Stomach (tissue), 4 donors: ENCODE measurements at regions not wholly inside any gene's neighbourhood (a gene's known extent, or its start where the extent isn't known, plus 50 kb on each side); places are given as distances from the start of the nearest gene placed in this dataset.

Experiments used
- EP300 ChIP-seq: sonication (generic); formaldehyde crosslinking; IDR thresholded peaks from one replicate; pipeline ENCODE4 v1.6.1; 2017; ENCODE audit warnings: antibody characterized with exemption
- POLR2A ChIP-seq, 4 donors: fragments of 450-650 bp; IDR thresholded peaks; one replicate each; pipeline ENCODE4 v1.6.1; 2016; ENCODE audit warnings: antibody characterized with exemption in 4 of 4, control low read depth in 2 of 4, mild to moderate bottlenecking in 1 of 4, moderate library complexity in 1 of 4
- POLR2AphosphoS5 ChIP-seq, 3 donors: sonication (generic); formaldehyde crosslinking; IDR thresholded peaks; one replicate each; pipeline ENCODE4 v1.6.1; 2016; ENCODE audit warnings: antibody characterized with exemption in 3 of 3
- TF ChIP-seq, protein P1 (sequence below), 7 experiments: fragments of 450-650 bp in 4 of 7; fragments of 200-600 bp in 3 of 7; sonication (generic) in 3 of 7; IDR thresholded peaks; one replicate each; pipeline ENCODE4 v1.5.1; 2016 to 2019; ENCODE audit warnings: antibody characterized with exemption in 7 of 7, control low read depth in 2 of 7, mild to moderate bottlenecking in 1 of 7

DNA sequence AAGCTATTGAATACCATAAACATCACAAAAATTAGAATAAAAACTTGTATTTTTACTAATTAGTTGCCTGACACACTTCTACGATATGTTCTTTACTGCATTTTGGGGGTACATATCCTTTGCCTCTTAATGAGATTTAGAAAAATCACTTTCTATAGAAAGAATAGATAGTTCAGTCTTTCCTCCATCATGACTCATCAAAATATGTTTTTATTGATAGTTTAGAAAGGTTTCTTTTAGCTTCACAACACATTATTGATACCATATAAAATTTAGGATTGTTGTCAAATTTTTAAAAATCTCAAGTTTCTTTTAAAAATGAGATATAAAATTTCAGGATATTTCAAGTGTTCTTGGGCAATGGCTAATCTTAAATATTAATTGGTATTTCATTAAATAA is 74.5 kb upstream of the NOCT start:
- TF ChIP-seq POLR2A (IDR thresholded peaks at IDR 0.05) = no peak
- TF ChIP-seq, protein P1, sequence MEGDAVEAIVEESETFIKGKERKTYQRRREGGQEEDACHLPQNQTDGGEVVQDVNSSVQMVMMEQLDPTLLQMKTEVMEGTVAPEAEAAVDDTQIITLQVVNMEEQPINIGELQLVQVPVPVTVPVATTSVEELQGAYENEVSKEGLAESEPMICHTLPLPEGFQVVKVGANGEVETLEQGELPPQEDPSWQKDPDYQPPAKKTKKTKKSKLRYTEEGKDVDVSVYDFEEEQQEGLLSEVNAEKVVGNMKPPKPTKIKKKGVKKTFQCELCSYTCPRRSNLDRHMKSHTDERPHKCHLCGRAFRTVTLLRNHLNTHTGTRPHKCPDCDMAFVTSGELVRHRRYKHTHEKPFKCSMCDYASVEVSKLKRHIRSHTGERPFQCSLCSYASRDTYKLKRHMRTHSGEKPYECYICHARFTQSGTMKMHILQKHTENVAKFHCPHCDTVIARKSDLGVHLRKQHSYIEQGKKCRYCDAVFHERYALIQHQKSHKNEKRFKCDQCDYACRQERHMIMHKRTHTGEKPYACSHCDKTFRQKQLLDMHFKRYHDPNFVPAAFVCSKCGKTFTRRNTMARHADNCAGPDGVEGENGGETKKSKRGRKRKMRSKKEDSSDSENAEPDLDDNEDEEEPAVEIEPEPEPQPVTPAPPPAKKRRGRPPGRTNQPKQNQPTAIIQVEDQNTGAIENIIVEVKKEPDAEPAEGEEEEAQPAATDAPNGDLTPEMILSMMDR (IDR thresholded peaks at IDR 0.05) = no peak
- TF ChIP-seq POLR2AphosphoS5 (IDR thresholded peaks at IDR 0.05) = no peak
- TF ChIP-seq EP300 = no peak
